ENCODE measurements at regions not wholly inside any gene's neighbourhood (a gene's known extent, or its start where the extent isn't known, plus 50 kb on each side); places are given as distances from the start of the nearest gene placed in this dataset.

- no peak for TF ChIP-seq CTCF (IDR thresholded peaks at IDR 0.05 in 4 of 5, conservative IDR thresholded peaks at IDR 0.05 in 1 of 5)
- TF ChIP-seq POLR2A (IDR thresholded peaks at IDR 0.05), result no peak
These were observed 106.3 kb upstream of the EOLA2 start for GRCh38 chrX:150044556-150044955.

Data from gastrocnemius medialis (tissue), 4 donors.